ENCODE measurements at regions not wholly inside any gene's neighbourhood (a gene's known extent, or its start where the extent isn't known, plus 50 kb on each side); places are given as distances from the start of the nearest gene placed in this dataset.

DNA sequence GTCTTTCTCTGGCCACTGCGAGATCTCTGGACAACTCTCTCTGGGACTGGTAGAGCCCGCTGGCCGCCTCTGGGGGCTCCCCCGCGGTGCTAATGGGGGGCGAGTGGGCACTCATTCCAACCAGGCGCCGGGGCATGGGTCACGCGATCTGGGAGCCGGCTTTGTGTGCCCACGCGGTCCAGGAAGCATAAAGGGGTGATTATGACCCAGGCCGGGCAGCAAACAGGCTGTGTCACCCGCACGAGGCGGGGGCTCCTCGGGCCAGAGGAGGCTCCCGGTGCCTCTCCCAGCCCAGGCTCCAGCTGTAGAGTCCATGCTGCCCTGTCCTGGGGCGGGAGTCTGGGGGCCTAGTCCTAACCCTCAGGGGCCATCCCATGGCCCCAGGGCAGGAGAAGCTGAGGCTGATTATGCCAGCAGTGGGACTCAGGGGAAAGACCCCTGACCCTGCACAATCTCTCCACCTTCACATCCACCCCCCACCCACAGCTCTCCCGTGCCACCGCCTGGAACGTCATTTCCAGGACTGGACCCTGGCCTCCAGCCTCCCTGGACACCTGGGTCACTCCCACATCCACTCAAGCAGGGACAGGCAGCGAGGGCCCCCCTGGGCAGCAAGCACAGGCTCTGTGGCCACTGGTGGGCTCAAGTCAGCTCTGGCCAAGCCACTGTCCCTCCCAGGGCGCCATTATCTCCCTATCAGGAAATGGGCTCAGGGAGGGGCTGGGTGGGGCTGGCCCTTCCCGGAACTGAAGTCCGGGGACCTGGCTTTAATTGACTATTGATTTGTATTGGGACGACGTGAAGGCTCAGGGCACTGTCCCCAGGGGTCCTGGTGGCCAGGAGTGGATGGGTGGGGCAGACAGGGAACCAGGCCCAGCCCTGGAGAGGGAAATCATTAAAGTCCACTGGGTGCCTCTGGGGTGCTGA is 50.0 kb downstream of the PTPRS start:
- TF ChIP-seq, protein P1, sequence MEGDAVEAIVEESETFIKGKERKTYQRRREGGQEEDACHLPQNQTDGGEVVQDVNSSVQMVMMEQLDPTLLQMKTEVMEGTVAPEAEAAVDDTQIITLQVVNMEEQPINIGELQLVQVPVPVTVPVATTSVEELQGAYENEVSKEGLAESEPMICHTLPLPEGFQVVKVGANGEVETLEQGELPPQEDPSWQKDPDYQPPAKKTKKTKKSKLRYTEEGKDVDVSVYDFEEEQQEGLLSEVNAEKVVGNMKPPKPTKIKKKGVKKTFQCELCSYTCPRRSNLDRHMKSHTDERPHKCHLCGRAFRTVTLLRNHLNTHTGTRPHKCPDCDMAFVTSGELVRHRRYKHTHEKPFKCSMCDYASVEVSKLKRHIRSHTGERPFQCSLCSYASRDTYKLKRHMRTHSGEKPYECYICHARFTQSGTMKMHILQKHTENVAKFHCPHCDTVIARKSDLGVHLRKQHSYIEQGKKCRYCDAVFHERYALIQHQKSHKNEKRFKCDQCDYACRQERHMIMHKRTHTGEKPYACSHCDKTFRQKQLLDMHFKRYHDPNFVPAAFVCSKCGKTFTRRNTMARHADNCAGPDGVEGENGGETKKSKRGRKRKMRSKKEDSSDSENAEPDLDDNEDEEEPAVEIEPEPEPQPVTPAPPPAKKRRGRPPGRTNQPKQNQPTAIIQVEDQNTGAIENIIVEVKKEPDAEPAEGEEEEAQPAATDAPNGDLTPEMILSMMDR (IDR thresholded peaks at IDR 0.05; ENCODE audit: low read depth, low read length): no peak
- H3K4me3 ChIP-seq (ENCODE audit: low read depth, low read length): no peak overlapping the region

DNA sequence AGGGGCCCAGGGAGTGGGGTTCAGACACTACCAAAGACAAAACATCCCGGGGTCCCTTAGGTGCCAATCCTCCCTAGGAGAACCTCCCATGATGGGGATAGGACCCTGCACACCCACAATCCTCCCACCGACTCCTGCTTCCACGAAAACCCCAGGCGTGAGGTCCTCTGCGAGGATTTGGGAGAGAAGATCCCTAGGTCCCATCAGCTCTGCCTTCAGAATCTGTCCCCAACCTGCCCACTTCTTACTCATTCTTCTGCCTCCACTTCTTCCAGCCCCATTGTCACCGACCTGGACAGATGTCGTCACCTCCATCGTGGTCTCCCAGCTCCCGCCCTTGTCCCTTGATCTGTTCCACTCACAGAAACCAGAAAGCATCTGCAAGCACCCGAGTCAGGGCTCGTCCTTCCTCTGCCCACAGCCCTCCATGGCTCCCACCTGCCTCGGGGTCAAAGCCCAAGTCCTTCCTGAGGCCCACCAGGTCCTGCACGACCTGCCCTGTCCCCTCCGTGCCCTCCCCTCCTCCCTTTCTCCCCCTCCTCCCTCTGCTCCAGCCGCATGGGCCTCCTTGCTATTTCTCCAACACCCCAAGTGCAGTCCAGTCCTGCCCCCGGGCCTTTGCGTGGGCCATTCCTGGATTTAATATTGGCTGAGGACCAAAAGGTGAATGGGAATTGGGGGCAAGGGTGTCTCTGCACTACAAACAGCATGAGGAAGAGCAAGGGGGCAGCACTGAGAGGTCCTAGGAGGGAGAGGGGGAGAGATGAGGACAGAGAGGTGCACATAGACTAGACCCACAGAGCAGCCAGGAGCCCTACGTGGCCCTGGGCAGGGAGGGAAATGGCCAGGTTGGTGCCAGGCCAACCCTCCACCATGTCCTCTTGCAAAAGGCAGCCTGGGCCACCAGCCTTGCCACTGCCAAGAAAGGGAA is 51.3 kb downstream of the PTPRS start:
- TF ChIP-seq, protein P1 (IDR thresholded peaks at IDR 0.05; ENCODE audit: low read depth, low read length): no peak
- H3K4me3 ChIP-seq (ENCODE audit: low read depth, low read length): no peak overlapping the region

DNA sequence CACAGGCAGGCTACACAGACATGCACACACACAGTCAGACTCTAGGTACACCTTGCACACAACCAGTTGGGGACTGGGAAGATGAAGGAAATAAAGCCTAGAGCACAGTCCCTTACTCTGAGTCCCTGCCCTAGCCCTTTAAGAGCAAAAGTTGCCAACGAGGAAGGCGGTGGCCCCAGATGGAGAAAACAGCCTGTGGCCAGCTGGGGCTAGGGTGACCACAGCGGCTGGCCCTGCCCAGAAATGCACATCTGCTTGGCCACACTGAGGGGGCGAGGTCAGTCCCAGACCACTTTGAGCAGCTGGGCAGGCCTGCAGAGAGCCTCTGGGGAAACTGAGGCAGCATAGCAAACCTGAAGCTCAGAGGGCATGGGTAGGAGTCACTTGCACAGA is 52.3 kb downstream of the PTPRS start:
- TF ChIP-seq, protein P1 (IDR thresholded peaks at IDR 0.05; ENCODE audit: low read depth, low read length): no peak
- no peak overlapping the region for H3K4me3 ChIP-seq (ENCODE audit: low read depth, low read length)

DNA sequence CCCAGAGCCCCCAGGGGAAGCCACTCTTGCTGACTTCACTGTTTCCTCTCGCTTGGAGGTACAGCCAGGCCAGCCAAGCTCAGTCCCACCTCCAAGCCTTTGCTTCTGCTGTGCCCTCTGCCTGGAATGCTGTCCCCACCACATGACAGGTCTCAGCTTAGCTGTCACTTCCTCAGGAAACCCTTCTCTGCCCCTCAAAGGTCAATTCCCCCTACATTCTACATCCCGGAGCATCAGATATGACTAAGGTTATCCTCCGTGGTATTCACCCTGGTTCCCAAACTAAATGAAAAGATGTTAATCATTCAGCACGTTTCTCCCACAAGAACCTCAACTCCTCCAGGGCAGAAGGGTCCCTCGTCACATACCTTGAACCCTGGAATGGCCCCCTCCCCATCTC is 53.5 kb downstream of the PTPRS start:
- no peak overlapping the region for H3K4me3 ChIP-seq (ENCODE audit: low read depth, low read length)

DNA sequence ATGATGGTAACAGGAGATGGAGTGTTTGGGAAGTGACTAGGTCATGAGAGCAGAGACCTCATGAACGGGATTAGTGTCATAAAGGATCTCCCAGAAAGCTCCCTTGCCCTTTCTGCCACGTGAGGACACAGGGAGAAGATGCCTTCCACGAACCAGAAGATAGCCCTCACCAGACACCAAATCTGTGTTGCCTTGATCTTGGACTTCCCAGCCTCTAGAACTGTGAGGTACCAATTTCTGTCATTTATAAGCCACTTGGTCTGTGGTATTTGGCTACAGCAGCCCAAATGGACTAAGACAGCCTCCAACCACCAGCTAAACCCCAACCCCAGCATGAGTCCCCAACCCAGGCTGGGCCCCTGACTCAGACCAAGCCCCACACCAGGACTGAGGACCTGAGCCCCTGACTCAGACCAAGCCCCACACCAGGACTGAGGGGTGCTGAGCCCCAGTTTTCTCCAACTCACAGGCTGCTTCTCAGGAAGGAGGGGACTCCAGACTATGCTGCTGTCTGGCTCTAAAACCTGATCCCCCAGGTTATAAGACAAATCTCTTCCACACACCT is 54.1 kb downstream of the PTPRS start:
- TF ChIP-seq, protein P1 (IDR thresholded peaks at IDR 0.05; ENCODE audit: low read depth, low read length): no peak
- no peak overlapping the region for H3K4me3 ChIP-seq (ENCODE audit: low read depth, low read length)

More for the DNA sequence above, 53.5 kb downstream of the PTPRS start:
- TF ChIP-seq, protein P1 (IDR thresholded peaks at IDR 0.05; ENCODE audit: low read depth, low read length): no peak

DNA sequence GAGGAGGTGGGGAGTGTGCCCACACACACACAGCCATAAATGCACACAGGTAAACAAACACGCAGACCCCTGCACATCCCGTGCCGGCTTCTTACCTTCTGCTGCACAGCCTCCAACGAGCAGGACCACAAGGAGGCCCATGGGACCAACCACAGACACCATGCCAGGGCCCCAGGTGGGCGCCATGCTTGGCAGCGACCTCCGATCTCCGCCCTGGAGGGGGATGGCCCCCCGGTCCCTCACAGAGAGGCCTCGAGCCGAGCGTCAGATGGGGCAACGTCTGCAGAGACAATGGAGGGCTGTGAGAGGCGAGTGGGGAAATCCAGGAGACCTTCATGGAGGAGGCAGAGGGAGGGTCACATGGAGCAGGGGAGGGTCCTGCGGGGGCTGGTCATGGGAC is 54.7 kb downstream of the PTPRS start:
- TF ChIP-seq, protein P1 (IDR thresholded peaks at IDR 0.05; ENCODE audit: low read depth, low read length): no peak

More for the DNA sequence above, 54.7 kb downstream of the PTPRS start:
- no peak overlapping the region for H3K4me3 ChIP-seq (ENCODE audit: low read depth, low read length)
